ENCODE measurements at regions not wholly inside any gene's neighbourhood (a gene's known extent, or its start where the extent isn't known, plus 50 kb on each side); places are given as distances from the start of the nearest gene placed in this dataset.
A peak's percentile ranks its signal among the peaks of the same experiment; 100 is the strongest.
"Not testable (repeated sequence)": the region's sequence is repeated elsewhere in the genome, so short reads cannot be mapped to it uniquely, and the experiment has no call there.

DNA sequence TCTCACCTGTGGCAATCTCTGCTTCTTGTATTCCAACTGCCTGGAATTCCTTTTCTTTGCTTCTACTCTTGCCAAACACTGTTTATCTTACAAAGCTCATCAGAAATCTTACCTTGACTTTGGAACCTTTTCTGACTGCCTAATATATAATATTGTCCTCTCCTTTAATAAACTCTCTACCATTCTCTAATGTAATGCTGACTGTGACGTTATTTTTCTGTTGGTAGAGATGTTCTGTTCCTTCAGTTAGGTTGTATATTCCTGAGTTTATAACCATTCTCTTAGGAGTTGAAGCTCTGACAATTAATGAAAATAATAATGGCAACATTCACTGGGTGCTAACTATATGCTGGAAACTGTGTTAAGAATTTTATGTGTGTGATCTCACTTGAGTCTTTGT, 188.8 kb upstream of the ATP10B start:
- H3K36me3 ChIP-seq (replicated peaks; ENCODE audit: control insufficient read depth, insufficient read depth, low read length), result no peaks in the 10 kb centered on the region
- H3K4me3 ChIP-seq (ENCODE audit: insufficient read depth, low read depth, low read length), result no peak overlapping the region
- no peaks in the 10 kb centered on the region for H3K27me3 ChIP-seq (ENCODE audit: control insufficient read depth, insufficient read depth, low read length)
- no peak for DNase-seq

DNA sequence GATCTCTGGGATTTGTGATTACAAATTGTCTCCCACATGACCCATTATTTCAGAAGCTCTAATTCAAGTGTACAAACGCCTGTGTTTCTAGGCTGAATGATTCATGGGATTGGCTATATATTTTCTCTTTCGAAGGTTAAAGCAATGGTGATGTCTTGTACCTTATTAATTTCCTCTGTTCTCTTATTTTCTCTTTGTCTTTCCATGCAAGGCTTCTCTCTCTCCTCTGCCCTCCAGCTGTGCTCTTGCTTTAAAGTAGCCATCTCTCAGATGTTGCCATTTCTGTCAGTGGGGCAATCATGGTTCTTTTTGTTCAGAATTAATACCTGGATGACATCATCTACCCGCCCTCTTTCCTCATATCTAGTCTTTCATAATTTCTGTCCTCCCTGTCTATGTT, 184.3 kb upstream of the ATP10B start:
- no peaks in the 10 kb centered on the region for H3K36me3 ChIP-seq (replicated peaks; ENCODE audit: control insufficient read depth, insufficient read depth, low read length)
- no peaks in the 10 kb centered on the region for H3K27me3 ChIP-seq (ENCODE audit: control insufficient read depth, insufficient read depth, low read length)
- no peak for DNase-seq
- no peak overlapping the region for H3K4me3 ChIP-seq (ENCODE audit: insufficient read depth, low read depth, low read length)

DNA sequence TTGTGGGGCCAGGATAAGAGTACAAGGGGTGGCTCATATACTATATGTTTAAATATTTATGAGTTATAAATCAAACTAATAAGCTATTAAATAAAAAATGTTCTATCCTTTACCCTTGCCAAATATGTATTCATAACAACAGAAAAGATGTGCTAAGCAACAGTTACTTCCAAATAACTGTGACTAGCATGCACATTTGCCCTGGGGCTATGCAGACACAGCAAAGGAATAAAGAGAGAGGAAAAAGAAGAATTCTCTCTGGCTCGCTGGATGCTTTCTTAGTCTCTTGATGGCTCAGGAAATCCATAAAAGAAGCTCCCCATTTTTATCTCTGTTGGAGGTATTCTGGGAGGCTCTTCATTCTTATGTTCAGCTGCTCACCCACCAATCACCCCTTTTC, 182.4 kb upstream of the ATP10B start:
- H3K4me3 ChIP-seq (ENCODE audit: insufficient read depth, low read depth, low read length), result no peak overlapping the region
- DNase-seq, result no peak
- H3K27me3 ChIP-seq (ENCODE audit: control insufficient read depth, insufficient read depth, low read length), result no peaks in the 10 kb centered on the region
- H3K36me3 ChIP-seq (replicated peaks; ENCODE audit: control insufficient read depth, insufficient read depth, low read length), result no peaks in the 10 kb centered on the region

GRCh38 chr5:161030229-161030628, 178.2 kb upstream of the ATP10B start:
- DNase-seq, result no peak
- Histone ChIP-seq H3K36me3 (replicated peaks; ENCODE audit: control insufficient read depth, insufficient read depth, low read length) (no peaks in the 10 kb centered on the region), H3K4me3 (ENCODE audit: insufficient read depth, low read depth, low read length) (no peak overlapping the region), H3K27me3 (ENCODE audit: control insufficient read depth, insufficient read depth, low read length) (no peaks in the 10 kb centered on the region)

GRCh38 chr5:161027763-161028162, 175.8 kb upstream of the ATP10B start:
- DNase-seq, result no peak
- no peak overlapping the region for H3K4me3 ChIP-seq (ENCODE audit: insufficient read depth, low read depth, low read length)
- no peaks in the 10 kb centered on the region for H3K27me3 ChIP-seq (ENCODE audit: control insufficient read depth, insufficient read depth, low read length)
- H3K36me3 ChIP-seq (replicated peaks; ENCODE audit: control insufficient read depth, insufficient read depth, low read length), result no peaks in the 10 kb centered on the region

DNA sequence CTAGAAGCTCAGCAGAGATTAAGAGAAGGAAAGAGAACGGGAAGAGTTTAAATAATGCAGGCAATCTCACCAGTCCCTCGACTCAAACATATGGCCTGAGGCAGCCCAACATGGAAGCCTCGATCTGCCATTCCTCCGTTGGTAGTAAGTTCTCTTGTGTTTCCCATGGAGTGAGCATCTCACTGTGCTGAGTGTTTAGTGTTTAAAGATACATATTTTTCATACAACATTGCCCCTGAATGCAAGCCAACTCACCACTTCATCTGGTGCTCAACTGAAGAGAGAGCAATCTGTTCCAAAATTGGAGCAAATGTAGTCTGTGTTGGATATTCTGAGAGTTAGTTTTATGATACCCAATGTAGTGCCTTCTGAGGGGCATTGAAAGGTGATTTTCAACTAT, 171.5 kb upstream of the ATP10B start:
- H3K36me3 ChIP-seq (replicated peaks; ENCODE audit: control insufficient read depth, insufficient read depth, low read length), result no peaks in the 10 kb centered on the region
- H3K27me3 ChIP-seq (ENCODE audit: control insufficient read depth, insufficient read depth, low read length), result no peaks in the 10 kb centered on the region
- no peak for DNase-seq
- H3K4me3 ChIP-seq (ENCODE audit: insufficient read depth, low read depth, low read length), result no peak overlapping the region

GRCh38 chr5:161022151-161022550, 170.1 kb upstream of the ATP10B start:
- DNase-seq, result no peak
- no peak overlapping the region for H3K4me3 ChIP-seq (ENCODE audit: insufficient read depth, low read depth, low read length)
- H3K27me3 ChIP-seq (ENCODE audit: control insufficient read depth, insufficient read depth, low read length), result no peaks in the 10 kb centered on the region
- no peaks in the 10 kb centered on the region for H3K36me3 ChIP-seq (replicated peaks; ENCODE audit: control insufficient read depth, insufficient read depth, low read length)

DNA sequence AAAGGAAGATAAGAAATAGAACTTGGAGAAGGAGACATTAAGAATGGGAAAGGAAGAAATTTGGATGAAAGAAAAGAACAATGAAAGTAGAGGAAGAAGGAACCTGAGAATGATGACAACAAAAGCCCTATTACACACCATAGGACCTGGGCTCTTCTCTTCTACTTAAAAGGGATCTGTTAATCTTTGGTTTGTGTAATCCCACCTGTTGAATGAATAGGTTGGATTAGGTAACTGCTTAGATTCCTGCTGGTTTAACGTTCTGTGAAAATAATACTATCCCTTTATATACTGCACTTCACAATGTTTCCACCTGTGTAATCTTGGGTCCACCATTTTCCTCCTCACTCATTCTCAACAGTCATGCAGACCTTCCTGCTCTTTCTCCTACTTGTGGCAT, 157.8 kb upstream of the ATP10B start:
- Histone ChIP-seq H3K4me3 (ENCODE audit: insufficient read depth, low read depth, low read length) (no peak overlapping the region), H3K36me3 (replicated peaks; ENCODE audit: control insufficient read depth, insufficient read depth, low read length) (no peaks in the 10 kb centered on the region), H3K27me3 (ENCODE audit: control insufficient read depth, insufficient read depth, low read length) (no peaks in the 10 kb centered on the region)
- DNase-seq, result no peak

- Histone ChIP-seq H3K4me3 (ENCODE audit: insufficient read depth, low read depth, low read length) (no peak overlapping the region), H3K27me3 (ENCODE audit: control insufficient read depth, insufficient read depth, low read length) (no peaks in the 10 kb centered on the region), H3K36me3 (replicated peaks; ENCODE audit: control insufficient read depth, insufficient read depth, low read length) (no peaks in the 10 kb centered on the region)
- DNase-seq, result peak; percentile 13
Observed at GRCh38 chr5:161009194-161009593, 157.2 kb upstream of the ATP10B start.

GRCh38 chr5:161007879-161008278, 155.9 kb upstream of the ATP10B start:
- DNase-seq, result no peak
- H3K27me3 ChIP-seq (ENCODE audit: control insufficient read depth, insufficient read depth, low read length), result no peaks in the 10 kb centered on the region
- H3K4me3 ChIP-seq (ENCODE audit: insufficient read depth, low read depth, low read length), result no peak overlapping the region
- no peaks in the 10 kb centered on the region for H3K36me3 ChIP-seq (replicated peaks; ENCODE audit: control insufficient read depth, insufficient read depth, low read length)

- H3K36me3 ChIP-seq (replicated peaks; ENCODE audit: control insufficient read depth, insufficient read depth, low read length), result no peaks in the 10 kb centered on the region
- DNase-seq, result no peak
- no peaks in the 10 kb centered on the region for H3K27me3 ChIP-seq (ENCODE audit: control insufficient read depth, insufficient read depth, low read length)
- H3K4me3 ChIP-seq (ENCODE audit: insufficient read depth, low read depth, low read length), result no peak overlapping the region
Observed at GRCh38 chr5:161002571-161003074, 150.6 kb upstream of the ATP10B start.

- no peak for DNase-seq
- no peaks in the 10 kb centered on the region for H3K36me3 ChIP-seq (replicated peaks; ENCODE audit: control insufficient read depth, insufficient read depth, low read length)
- H3K27me3 ChIP-seq (ENCODE audit: control insufficient read depth, insufficient read depth, low read length), result no peaks in the 10 kb centered on the region
- no peak overlapping the region for H3K4me3 ChIP-seq (ENCODE audit: insufficient read depth, low read depth, low read length)
Observed at GRCh38 chr5:161001604-161002003, 149.6 kb upstream of the ATP10B start.

DNA sequence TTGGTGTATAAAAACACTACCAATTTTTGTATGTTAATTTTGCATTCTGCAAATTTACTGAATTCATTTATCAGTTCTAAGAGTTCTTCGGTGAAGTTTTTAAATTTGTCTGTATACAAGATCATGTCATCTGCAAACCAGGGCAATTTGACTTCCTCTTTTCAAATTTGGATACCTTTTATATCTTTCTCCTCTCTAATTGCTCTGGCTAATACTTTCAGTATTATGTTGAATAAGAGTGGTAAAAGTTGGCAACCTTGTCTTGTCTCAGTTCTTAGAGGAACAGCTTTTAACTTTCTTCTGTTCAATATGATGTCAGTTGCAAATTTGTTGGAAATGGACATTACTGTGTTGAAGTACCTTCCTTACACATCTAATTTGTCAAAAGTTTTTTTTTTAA, 149.1 kb upstream of the ATP10B start:
- not testable (repeated sequence) for DNase-seq; H3K4me3 ChIP-seq (ENCODE audit: insufficient read depth, low read depth, low read length); H3K27me3 ChIP-seq (ENCODE audit: control insufficient read depth, insufficient read depth, low read length); H3K36me3 ChIP-seq (replicated peaks; ENCODE audit: control insufficient read depth, insufficient read depth, low read length)

GRCh38 chr5:160991205-160991604, 139.2 kb upstream of the ATP10B start:
- no peak for DNase-seq
- Histone ChIP-seq H3K4me3 (ENCODE audit: insufficient read depth, low read depth, low read length) (no peak overlapping the region), H3K36me3 (replicated peaks; ENCODE audit: control insufficient read depth, insufficient read depth, low read length) (no peaks in the 10 kb centered on the region)

GRCh38 chr5:160979385-160979784, 127.4 kb upstream of the ATP10B start:
- Histone ChIP-seq H3K4me3 (ENCODE audit: insufficient read depth, low read depth, low read length) (no peak overlapping the region), H3K36me3 (replicated peaks; ENCODE audit: control insufficient read depth, insufficient read depth, low read length) (no peaks in the 10 kb centered on the region), H3K27me3 (ENCODE audit: control insufficient read depth, insufficient read depth, low read length) (no peaks in the 10 kb centered on the region)
- no peak for DNase-seq

More at GRCh38 chr5:160991205-160991604, 139.2 kb upstream of the ATP10B start:
- no peaks in the 10 kb centered on the region for H3K27me3 ChIP-seq (ENCODE audit: control insufficient read depth, insufficient read depth, low read length)

GRCh38 chr5:160978944-160979343, 126.9 kb upstream of the ATP10B start:
- no peak for DNase-seq
- Histone ChIP-seq H3K36me3 (replicated peaks; ENCODE audit: control insufficient read depth, insufficient read depth, low read length) (no peaks in the 10 kb centered on the region), H3K27me3 (ENCODE audit: control insufficient read depth, insufficient read depth, low read length) (no peaks in the 10 kb centered on the region), H3K4me3 (ENCODE audit: insufficient read depth, low read depth, low read length) (no peak overlapping the region)
